H1 (cell line): ENCODE measurements at regions not wholly inside any gene's neighbourhood (a gene's known extent, or its start where the extent isn't known, plus 50 kb on each side); places are given as distances from the start of the nearest gene placed in this dataset.

Source experiments
- CBX8 ChIP-seq: fragments of 300-800, 300-1000 bp; sonication (generic); IDR thresholded peaks from 2 replicates; pipeline ENCODE4 v1.7.1; 2016; ENCODE audit warnings: low read depth, low read length, borderline replicate concordance
- CHD2 ChIP-seq: IDR thresholded peaks from 2 replicates; pipeline ENCODE4 v1.6.1; 2012; ENCODE audit warnings: low read length, improper control_type of control experiment
- EGR1 ChIP-seq: IDR thresholded peaks from 2 replicates; pipeline ENCODE4 v1.6.1; 2011; ENCODE audit warnings: low read depth, low read length, borderline replicate concordance
- GTF2F1 ChIP-seq: IDR thresholded peaks from 2 replicates; pipeline ENCODE4 v1.6.1; 2012; ENCODE audit warnings: low read depth, low read length, improper control_type of control experiment, borderline replicate concordance
- KDM1A ChIP-seq: fragments of 200-600, 300-600 bp; sonication (generic); IDR thresholded peaks from 2 replicates; pipeline ENCODE4 v1.7.1; 2016; ENCODE audit warnings: mild to moderate bottlenecking, low read length, borderline replicate concordance
- PHF8 ChIP-seq: fragments of 200-600 bp; sonication (generic); conservative IDR thresholded peaks from 2 replicates; pipeline ENCODE4 v1.7.1; 2012; ENCODE audit warnings: low read depth, mild to moderate bottlenecking, inconsistent platforms, low read length, moderate library complexity
- TAF7 ChIP-seq: optimal IDR thresholded peaks from 2 replicates; pipeline ENCODE3; 2011; ENCODE audit warnings: low read depth, mild to moderate bottlenecking, inconsistent platforms, low read length, moderate library complexity, borderline replicate concordance
- TF ChIP-seq, protein P1 (sequence below): fragments of 300-600 bp; sonication (generic); IDR thresholded peaks from 2 replicates; pipeline ENCODE4 v1.7.1; 2012; ENCODE audit warnings: low read length, moderate library complexity, mild to moderate bottlenecking, inconsistent platforms; ENCODE audit not compliant: insufficient replicate concordance

- TF ChIP-seq PHF8 (no peak), TAF7 (no peak), GTF2F1 (no peak), KDM1A (no peak), CHD2 (no peak), CBX8 (no peak), EGR1 (no peak)
- TF ChIP-seq, protein P1, sequence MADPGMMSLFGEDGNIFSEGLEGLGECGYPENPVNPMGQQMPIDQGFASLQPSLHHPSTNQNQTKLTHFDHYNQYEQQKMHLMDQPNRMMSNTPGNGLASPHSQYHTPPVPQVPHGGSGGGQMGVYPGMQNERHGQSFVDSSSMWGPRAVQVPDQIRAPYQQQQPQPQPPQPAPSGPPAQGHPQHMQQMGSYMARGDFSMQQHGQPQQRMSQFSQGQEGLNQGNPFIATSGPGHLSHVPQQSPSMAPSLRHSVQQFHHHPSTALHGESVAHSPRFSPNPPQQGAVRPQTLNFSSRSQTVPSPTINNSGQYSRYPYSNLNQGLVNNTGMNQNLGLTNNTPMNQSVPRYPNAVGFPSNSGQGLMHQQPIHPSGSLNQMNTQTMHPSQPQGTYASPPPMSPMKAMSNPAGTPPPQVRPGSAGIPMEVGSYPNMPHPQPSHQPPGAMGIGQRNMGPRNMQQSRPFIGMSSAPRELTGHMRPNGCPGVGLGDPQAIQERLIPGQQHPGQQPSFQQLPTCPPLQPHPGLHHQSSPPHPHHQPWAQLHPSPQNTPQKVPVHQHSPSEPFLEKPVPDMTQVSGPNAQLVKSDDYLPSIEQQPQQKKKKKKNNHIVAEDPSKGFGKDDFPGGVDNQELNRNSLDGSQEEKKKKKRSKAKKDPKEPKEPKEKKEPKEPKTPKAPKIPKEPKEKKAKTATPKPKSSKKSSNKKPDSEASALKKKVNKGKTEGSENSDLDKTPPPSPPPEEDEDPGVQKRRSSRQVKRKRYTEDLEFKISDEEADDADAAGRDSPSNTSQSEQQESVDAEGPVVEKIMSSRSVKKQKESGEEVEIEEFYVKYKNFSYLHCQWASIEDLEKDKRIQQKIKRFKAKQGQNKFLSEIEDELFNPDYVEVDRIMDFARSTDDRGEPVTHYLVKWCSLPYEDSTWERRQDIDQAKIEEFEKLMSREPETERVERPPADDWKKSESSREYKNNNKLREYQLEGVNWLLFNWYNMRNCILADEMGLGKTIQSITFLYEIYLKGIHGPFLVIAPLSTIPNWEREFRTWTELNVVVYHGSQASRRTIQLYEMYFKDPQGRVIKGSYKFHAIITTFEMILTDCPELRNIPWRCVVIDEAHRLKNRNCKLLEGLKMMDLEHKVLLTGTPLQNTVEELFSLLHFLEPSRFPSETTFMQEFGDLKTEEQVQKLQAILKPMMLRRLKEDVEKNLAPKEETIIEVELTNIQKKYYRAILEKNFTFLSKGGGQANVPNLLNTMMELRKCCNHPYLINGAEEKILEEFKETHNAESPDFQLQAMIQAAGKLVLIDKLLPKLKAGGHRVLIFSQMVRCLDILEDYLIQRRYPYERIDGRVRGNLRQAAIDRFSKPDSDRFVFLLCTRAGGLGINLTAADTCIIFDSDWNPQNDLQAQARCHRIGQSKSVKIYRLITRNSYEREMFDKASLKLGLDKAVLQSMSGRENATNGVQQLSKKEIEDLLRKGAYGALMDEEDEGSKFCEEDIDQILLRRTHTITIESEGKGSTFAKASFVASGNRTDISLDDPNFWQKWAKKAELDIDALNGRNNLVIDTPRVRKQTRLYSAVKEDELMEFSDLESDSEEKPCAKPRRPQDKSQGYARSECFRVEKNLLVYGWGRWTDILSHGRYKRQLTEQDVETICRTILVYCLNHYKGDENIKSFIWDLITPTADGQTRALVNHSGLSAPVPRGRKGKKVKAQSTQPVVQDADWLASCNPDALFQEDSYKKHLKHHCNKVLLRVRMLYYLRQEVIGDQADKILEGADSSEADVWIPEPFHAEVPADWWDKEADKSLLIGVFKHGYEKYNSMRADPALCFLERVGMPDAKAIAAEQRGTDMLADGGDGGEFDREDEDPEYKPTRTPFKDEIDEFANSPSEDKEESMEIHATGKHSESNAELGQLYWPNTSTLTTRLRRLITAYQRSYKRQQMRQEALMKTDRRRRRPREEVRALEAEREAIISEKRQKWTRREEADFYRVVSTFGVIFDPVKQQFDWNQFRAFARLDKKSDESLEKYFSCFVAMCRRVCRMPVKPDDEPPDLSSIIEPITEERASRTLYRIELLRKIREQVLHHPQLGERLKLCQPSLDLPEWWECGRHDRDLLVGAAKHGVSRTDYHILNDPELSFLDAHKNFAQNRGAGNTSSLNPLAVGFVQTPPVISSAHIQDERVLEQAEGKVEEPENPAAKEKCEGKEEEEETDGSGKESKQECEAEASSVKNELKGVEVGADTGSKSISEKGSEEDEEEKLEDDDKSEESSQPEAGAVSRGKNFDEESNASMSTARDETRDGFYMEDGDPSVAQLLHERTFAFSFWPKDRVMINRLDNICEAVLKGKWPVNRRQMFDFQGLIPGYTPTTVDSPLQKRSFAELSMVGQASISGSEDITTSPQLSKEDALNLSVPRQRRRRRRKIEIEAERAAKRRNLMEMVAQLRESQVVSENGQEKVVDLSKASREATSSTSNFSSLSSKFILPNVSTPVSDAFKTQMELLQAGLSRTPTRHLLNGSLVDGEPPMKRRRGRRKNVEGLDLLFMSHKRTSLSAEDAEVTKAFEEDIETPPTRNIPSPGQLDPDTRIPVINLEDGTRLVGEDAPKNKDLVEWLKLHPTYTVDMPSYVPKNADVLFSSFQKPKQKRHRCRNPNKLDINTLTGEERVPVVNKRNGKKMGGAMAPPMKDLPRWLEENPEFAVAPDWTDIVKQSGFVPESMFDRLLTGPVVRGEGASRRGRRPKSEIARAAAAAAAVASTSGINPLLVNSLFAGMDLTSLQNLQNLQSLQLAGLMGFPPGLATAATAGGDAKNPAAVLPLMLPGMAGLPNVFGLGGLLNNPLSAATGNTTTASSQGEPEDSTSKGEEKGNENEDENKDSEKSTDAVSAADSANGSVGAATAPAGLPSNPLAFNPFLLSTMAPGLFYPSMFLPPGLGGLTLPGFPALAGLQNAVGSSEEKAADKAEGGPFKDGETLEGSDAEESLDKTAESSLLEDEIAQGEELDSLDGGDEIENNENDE, result no peak
Observed at GRCh38 chr20:1711826-1712601, 54.4 kb upstream of the SIRPG start (continued).
